ENCODE measurements at regions not wholly inside any gene's neighbourhood (a gene's known extent, or its start where the extent isn't known, plus 50 kb on each side); places are given as distances from the start of the nearest gene placed in this dataset.

GRCh38 chr2:204032301-204032700 is 95.7 kb downstream of the ICOS start:
- no peak overlapping the region for H3K4me3 ChIP-seq (ENCODE audit: low read length)
- no peak for TF ChIP-seq CTCF (conservative IDR thresholded peaks at IDR 0.05; ENCODE audit: low read depth, low read length)
- no peak for DNase-seq (ENCODE audit: low read depth)

- no peak for TF ChIP-seq CTCF (conservative IDR thresholded peaks at IDR 0.05; ENCODE audit: low read depth, low read length)
- no peak overlapping the region for H3K4me3 ChIP-seq (ENCODE audit: low read length)
- no peak for DNase-seq (ENCODE audit: low read depth)
Measured at GRCh38 chr2:204033611-204034495, 97.3 kb downstream of the ICOS start.

GRCh38 chr2:204036706-204037105 is 100.1 kb downstream of the ICOS start:
- no peak for DNase-seq (ENCODE audit: low read depth)
- no peak for TF ChIP-seq CTCF (conservative IDR thresholded peaks at IDR 0.05; ENCODE audit: low read depth, low read length)
- H3K4me3 ChIP-seq (ENCODE audit: low read length) = no peak overlapping the region

- no peak overlapping the region for H3K4me3 ChIP-seq (ENCODE audit: low read length)
- TF ChIP-seq CTCF (conservative IDR thresholded peaks at IDR 0.05; ENCODE audit: low read depth, low read length) = no peak
- no peak for DNase-seq (ENCODE audit: low read depth)
Measured at GRCh38 chr2:204037286-204037685, 100.7 kb downstream of the ICOS start.

- DNase-seq (ENCODE audit: low read depth) = no peak
- H3K4me3 ChIP-seq (ENCODE audit: low read length) = no peak overlapping the region
- TF ChIP-seq CTCF (conservative IDR thresholded peaks at IDR 0.05; ENCODE audit: low read depth, low read length) = no peak
Measured at GRCh38 chr2:204039298-204039838, 102.8 kb downstream of the ICOS start.

- no peak for DNase-seq (ENCODE audit: low read depth)
- no peak overlapping the region for H3K4me3 ChIP-seq (ENCODE audit: low read length)
- no peak for TF ChIP-seq CTCF (conservative IDR thresholded peaks at IDR 0.05; ENCODE audit: low read depth, low read length)
Measured at GRCh38 chr2:204040016-204040415, 103.5 kb downstream of the ICOS start.

- no peak for TF ChIP-seq CTCF (conservative IDR thresholded peaks at IDR 0.05; ENCODE audit: low read depth, low read length)
- H3K4me3 ChIP-seq (ENCODE audit: low read length) = no peak overlapping the region
- no peak for DNase-seq (ENCODE audit: low read depth)
Measured at GRCh38 chr2:204042401-204042800, 105.8 kb downstream of the ICOS start.

Data from retinal pigment epithelial cell (primary cell).